H54 (cell line): ENCODE measurements at regions not wholly inside any gene's neighbourhood (a gene's known extent, or its start where the extent isn't known, plus 50 kb on each side); places are given as distances from the start of the nearest gene placed in this dataset.

Source experiments
- DNase-seq: peaks from one replicate; pipeline ENCODE4 v3.0.0; 2011; ENCODE audit warnings: low spot score, mixed read lengths; ENCODE audit not compliant: insufficient read length
- FAIRE-seq: peaks from 3 replicates; lab custom pipeline; 2011; peaks lifted over from hg19 to GRCh38; lab: Jason Lieb, UNC
- POLR2A ChIP-seq: IDR thresholded peaks from 2 replicates; pipeline ENCODE4 v1.6.1; 2011; ENCODE audit warnings: low read depth, mild to moderate bottlenecking, low read length

DNA sequence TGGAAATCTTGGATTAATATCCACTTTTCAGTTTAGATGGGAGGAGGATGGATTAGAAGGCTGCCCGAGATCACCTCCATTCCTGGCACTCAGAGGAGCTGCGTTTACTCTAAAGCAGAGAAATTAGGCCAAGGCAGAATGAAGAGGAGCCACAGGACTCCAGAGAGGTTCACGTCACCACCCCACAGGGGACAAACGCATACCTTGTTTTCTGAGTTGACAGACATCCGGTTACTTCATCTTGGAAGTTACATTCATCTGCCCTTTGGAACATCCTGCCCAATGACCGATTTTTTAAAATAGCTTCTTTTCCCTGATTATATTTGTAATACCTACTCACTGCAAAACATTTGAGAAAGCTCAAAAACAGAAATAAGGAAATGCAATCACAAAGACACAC lies 220.0 kb downstream of the SOX9 start:
- FAIRE-seq, result no peak

DNA sequence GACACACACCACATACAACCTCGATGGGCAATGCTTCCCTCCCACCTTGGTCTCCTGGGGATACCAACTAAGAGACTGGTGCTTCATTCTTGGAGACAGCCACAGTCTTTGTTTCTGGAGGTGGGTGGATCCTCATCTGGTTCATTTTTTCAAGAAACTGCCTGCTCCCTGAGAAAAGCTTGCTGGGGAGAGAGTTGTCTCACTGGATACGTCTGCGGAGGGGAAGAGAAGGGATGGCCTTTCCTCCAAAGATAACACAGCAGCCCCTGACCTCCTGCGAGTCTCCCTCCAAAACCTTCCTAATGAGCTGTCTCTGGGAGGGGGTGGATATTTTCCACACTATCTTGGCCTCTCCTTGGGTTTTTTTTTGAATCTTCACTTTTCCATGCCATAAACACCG lies 221.2 kb downstream of the SOX9 start:
- no peak for TF ChIP-seq POLR2A
- DNase-seq (no peak), FAIRE-seq (no peak)

More for the DNA sequence above, 220.0 kb downstream of the SOX9 start:
- DNase-seq, result no peak
- no peak for TF ChIP-seq POLR2A

DNA sequence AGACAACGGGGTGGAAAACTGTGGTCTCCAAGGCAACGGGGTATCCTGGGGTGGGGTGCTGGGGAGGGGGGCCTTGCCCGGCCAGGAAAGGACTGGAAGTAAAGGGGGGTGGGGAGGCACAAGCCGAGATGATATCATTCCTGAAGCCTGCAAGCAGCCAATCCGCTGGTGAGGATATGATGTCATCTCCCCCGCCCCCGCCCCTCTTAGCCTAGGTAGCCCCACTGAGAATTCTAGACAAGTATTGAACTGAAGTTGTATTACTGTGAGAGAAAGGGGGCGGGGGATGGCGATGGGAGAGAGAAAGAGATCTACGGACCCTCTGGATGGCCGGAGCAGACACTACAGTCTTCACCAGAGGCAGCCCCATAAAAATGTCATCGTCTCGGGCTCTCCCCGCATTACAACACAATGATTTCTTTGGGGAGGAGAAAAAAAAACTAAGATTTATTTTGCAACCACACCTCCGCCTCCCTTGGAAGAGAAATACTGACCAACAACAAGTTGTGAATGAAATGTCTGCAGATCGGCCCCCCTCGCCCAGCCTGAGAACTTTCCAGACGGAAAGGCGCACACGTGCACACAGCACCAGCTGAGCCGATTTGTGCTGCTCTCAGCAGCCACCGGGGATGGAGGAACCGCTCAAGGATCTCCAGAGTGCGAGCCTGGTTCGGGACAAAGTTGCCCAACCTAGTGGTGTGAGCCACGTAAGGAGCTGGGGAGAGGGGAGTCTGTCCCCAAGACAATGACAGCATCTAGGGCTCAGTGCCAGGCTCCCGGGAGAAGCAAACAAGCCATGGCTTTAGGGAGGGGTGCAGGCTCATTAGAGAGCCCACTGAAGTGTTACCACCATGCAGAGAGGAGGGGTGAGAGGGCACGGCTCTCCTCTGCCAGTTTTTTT lies 222.1 kb downstream of the SOX9 start:
- no peak for DNase-seq
- no peak for TF ChIP-seq POLR2A
- no peak for FAIRE-seq

DNA sequence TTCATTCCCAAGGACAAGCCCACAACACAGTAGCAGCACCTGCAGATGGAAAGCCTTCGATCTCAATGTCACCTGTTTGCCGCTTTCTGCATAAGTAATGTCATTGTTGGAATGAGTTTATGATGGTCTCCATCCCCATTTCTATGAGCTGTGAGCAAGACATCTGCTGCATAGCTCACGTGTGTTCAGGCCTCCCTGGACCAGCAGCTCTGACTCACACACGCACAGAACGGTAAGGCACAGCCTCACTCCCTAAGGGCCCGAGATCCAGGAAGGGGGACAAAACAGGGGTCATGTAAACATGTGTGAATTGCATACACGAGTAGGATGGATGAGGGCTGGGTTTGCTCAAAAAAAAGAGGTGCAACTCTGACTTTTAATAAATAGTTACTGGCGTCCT lies 223.1 kb downstream of the SOX9 start:
- TF ChIP-seq POLR2A, result no peak
- no peak for DNase-seq
- FAIRE-seq, result no peak

DNA sequence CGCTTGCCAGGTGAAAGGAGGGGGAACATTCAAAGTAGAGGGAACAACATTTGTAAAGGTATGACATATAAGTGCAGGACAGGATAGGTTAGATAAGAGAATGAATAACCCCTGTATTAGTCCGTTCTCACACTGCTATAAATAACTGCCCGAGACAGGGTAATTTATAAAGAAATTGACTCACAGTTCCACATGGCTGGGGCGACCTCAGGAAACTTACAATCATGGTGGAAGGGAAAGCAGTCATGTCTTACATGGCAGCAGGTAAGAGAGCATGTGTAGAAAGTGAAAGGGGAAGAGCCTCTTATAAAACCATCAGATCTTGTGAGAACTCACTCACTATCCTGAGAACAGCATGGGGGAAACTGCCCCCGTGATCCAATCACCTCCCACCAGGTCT lies 223.8 kb downstream of the SOX9 start:
- TF ChIP-seq POLR2A, result no peak
- FAIRE-seq (no peak), DNase-seq (no peak)

DNA sequence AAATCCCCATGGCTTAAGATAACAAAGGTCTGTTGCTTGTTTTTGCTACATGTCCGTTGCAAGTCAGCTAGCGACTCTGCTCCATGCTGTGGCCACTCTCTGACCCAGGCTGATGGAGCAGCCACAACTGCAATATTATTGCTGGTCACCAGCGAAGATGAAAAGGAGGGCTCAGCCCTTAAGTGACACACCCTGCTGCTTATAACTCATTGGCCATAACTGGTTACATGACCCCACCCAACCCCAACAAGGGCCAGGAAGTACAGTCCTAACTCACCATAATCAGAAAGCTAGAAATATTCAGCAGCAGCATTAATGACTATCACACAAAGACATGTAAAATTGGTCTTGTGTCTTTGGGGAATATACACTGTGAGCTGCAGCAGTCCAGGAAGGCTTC lies 224.3 kb downstream of the SOX9 start:
- no peak for TF ChIP-seq POLR2A
- FAIRE-seq (no peak), DNase-seq (no peak)

DNA sequence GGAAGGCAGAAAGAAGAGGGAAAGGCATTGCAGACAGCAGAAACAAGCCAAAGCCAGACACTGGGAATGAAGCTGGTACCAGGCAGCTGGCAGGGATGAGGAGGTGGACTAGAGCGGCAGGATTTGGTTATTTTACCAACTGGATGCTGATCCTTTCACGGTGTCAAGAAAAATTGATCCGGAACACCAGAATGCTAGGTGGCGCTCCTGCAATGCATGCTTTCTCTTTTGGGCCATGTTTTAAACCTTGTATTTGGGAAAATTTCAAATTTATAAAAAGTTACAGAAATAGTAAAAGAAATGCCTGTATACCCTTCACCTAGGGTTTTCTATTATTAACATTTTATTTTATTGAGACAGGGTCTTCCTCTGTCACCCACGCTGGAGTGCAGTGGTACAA lies 224.7 kb downstream of the SOX9 start:
- DNase-seq, result no peak
- no peak for TF ChIP-seq POLR2A
- FAIRE-seq, result no peak

DNA sequence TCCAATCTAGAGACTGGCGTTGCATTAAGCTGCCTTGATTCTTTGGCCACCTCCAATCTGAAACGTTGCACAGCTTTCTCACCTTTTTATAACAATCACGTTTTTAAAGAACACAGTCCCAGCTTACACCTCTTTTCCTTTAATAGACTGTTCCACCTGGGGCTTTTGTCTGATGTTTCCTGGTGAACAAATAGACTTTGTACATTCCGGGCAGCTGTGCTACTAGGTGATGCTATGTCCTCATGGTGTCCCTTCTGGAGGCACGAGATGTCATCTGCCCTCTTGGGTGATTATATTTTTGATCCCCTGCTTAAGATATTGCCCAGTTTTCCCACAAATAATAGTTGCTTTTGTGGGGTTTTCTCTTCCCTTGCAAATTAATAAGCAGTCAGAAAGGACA lies 225.5 kb downstream of the SOX9 start:
- DNase-seq, result no peak
- FAIRE-seq, result no peak
- TF ChIP-seq POLR2A, result no peak

DNA sequence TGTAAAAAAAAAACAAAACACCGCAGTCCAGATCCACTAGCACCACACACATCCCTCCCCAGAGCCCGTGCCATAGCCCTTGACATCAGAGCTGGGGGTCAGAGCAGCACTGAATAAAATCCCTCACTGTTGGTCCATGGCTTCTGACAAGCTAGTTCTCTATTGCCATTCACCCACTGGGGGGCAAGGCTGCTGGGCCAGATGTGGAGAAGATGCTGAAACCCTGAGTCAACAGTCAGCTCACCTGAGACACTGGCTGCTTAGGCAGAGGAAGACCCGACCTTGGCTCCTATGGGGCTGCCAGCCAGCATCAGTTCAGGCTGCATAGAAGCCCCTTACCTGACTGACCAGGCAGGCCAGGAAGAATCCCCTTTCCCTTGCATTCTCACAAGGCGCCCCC lies 228.2 kb downstream of the SOX9 start:
- FAIRE-seq, result no peak
- DNase-seq, result no peak
- TF ChIP-seq POLR2A, result no peak

DNA sequence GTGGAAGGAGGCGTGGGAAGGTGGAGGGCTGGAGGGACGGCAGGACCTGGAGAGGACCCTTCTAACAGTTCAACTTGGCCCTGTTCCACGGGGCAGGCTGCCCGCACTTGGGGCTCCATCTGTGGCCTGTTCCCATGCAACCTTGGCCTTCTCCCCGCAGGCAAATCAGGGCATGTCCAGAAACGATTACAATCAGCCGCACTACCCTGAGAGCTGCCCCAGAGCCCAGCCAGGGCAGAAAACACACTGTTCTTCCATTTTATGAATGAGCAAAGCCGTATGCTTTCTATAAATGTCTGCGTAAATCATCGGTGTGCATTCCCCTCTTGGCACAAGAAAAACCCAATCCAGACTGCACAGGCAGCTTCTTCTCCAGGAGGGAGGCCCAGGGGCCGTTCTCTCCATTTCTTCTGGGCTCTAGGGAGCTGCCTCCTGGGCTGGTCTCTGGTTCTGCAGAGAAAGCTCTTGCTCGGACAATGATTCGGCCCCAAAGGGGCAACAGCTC lies 228.7 kb downstream of the SOX9 start:
- DNase-seq (no peak), FAIRE-seq (no peak)
- no peak for TF ChIP-seq POLR2A

DNA sequence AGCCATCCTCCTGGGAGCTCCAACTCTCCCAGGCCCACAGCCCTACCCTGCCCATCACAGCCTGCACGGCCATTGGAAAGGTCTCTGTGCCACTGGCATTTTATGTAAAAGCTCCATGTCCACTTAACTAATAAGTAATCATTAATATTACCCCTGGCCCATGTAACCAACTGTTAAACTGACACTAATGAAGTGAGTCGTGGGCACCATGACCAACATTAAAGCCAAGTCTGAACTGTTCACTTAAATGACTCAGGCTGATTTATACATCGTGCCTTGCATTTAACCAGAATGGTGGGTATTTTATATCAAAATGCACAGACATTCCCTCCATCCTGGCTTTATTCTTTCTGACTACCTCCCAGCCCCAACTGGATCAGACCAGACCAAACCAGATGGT lies 229.3 kb downstream of the SOX9 start:
- DNase-seq (no peak), FAIRE-seq (no peak)
- no peak for TF ChIP-seq POLR2A

DNA sequence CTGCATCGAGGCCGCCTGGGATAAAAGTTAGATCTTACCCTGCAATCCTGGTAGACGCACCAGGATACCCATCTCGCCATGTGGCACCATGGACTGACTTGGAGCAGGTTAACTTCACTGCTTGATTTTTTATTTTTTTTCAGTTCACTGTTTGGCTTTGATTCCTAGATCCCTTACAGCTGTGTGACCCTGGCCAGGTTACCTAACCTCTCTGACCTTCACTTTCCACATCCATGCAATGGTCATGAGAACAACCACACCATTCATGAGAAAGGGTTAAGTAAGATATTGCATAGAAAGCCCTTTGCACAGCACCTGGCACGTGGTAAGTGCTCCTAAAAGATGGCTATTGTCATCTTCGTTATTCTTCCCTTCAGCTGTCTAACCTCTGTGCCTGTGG lies 230.5 kb downstream of the SOX9 start:
- TF ChIP-seq POLR2A, result no peak
- FAIRE-seq (no peak), DNase-seq (no peak)

DNA sequence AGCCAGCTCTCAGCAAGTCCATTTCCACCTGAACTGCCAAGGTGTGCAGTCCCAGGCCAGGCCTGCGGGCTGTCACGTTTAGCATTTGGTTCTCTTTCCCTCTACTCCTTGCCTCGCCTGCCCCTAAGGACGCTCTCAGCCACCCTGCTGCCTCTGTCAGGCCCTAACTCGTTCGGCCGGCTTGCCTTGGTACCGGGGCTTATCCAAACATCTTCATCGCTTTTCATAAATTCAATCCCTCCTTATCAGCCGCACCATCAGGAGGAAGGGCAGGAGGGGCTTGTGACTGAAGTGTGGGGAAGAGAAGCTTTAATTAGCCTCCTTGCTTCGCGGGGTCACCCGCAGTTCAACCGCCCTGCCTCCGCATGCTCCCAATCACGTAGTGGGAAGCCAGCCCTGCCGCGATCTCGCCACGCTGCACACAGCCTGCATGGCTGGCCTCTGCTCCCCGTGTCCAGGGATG lies 231.1 kb downstream of the SOX9 start:
- no peak for TF ChIP-seq POLR2A
- FAIRE-seq (no peak), DNase-seq (no peak)

DNA sequence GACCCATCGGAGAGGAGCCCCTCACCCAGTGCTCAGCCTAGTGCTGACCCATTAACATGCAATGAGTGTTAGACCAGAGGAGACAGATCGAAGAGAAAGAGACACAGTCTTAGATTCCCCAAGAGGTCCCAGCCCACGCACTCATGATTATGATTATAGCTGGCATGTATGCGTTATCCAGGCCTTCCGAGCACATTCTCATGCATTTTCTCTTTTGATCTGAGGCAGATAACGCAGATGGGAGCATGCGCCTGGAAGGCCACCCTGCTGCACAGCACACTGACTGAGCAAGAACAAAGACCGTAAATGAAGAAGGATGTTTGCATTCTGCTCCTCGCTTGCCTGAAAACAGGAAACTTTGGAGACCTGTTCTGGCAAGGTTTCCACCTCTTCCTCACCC lies 232.7 kb downstream of the SOX9 start:
- TF ChIP-seq POLR2A, result no peak
- no peak for FAIRE-seq
- DNase-seq, result no peak

DNA sequence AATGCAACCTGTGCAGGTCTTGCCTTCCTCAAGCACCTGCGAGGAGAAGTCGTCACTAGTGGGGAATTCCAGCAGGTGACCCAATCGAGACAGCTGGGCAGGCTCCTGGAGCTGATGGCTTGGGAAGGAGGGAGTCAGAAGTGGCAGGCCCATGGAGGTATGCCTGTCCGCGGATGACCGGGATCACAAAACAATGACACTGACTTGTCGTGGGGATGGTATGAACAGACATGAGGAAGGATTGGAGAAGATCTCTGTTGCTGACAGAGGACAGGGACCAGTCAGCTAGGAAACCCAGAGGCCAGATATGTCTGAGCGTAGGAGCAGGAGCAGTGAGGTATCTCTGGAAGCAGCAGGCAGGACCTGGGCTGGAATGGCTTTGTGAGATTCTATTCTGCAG lies 233.3 kb downstream of the SOX9 start:
- no peak for FAIRE-seq
- TF ChIP-seq POLR2A, result no peak
- no peak for DNase-seq
